GM12891 (cell line): ENCODE measurements at regions not wholly inside any gene's neighbourhood (a gene's known extent, or its start where the extent isn't known, plus 50 kb on each side); places are given as distances from the start of the nearest gene placed in this dataset.

Experiments used
- POLR2A ChIP-seq: IDR thresholded peaks from 2 replicates; pipeline ENCODE4 v1.6.1; 2011; ENCODE audit warnings: low read depth, low read length, control low read depth
- POLR2AphosphoS5 ChIP-seq: IDR thresholded peaks from 2 replicates; pipeline ENCODE4 v1.6.1; 2011; ENCODE audit warnings: low read depth, low read length, control low read depth
- POU2F2 ChIP-seq: IDR thresholded peaks from 2 replicates; pipeline ENCODE4 v1.6.1; 2011; ENCODE audit warnings: low read depth, mild to moderate bottlenecking, control low read depth, low read length, moderate library complexity
- TAF1 ChIP-seq: IDR thresholded peaks from 2 replicates; pipeline ENCODE4 v1.6.1; 2011; ENCODE audit warnings: low read depth, low read length, control low read depth

- no peak for TF ChIP-seq TAF1
- TF ChIP-seq POLR2AphosphoS5: no peak
- TF ChIP-seq POLR2A: no peak
- TF ChIP-seq POU2F2: no peak
These were observed 938.3 kb upstream of the ALCAM start for GRCh38 chr3:104428337-104428925.
